ENCODE measurements at regions not wholly inside any gene's neighbourhood (a gene's known extent, or its start where the extent isn't known, plus 50 kb on each side); places are given as distances from the start of the nearest gene placed in this dataset.

- no peak overlapping the region for H3K4me3 ChIP-seq
- H3K9me3 ChIP-seq = no peaks in the 10 kb centered on the region
- no peaks in the 10 kb centered on the region for H3K36me3 ChIP-seq
- H3K27me3 ChIP-seq = no peaks in the 10 kb centered on the region
- H3K4me1 ChIP-seq (ENCODE audit: insufficient read depth) = no peaks in the 10 kb centered on the region
- TF ChIP-seq EP300 (IDR thresholded peaks at IDR 0.05) (no peak), CTCF (IDR thresholded peaks at IDR 0.05) (no peak), POLR2A (IDR thresholded peaks at IDR 0.05) (no peak)
- no peak for DNase-seq
- intact Hi-C loops (cut with DNase I) = no loop called here
- H3K27ac ChIP-seq = no peak overlapping the region
Measured at GRCh38 chr4:67054896-67055295, 490.4 kb downstream of the CENPC start.

GRCh38 chr4:67052814-67053675 lies 492.3 kb downstream of the CENPC start:
- Histone ChIP-seq H3K4me3 (no peak overlapping the region), H3K27ac (no peak overlapping the region), H3K36me3 (no peaks in the 10 kb centered on the region), H3K4me1 (ENCODE audit: insufficient read depth) (no peaks in the 10 kb centered on the region), H3K9me3 (no peaks in the 10 kb centered on the region), H3K27me3 (no peaks in the 10 kb centered on the region)
- TF ChIP-seq POLR2A (IDR thresholded peaks at IDR 0.05) (no peak), EP300 (IDR thresholded peaks at IDR 0.05) (no peak), CTCF (IDR thresholded peaks at IDR 0.05) (no peak)
- no peak for DNase-seq
- intact Hi-C loops (cut with DNase I) = no loop called here
- WGBS, 3 donors = 71 to 75% (median 74%) methylated on average over 10 of the region's 10 CpGs

GRCh38 chr4:67051000-67051789 lies 494.1 kb downstream of the CENPC start:
- no peaks in the 10 kb centered on the region for H3K27me3 ChIP-seq
- H3K36me3 ChIP-seq = no peaks in the 10 kb centered on the region
- TF ChIP-seq EP300 (IDR thresholded peaks at IDR 0.05) = no peak
- TF ChIP-seq CTCF (IDR thresholded peaks at IDR 0.05) = no peak
- TF ChIP-seq POLR2A (IDR thresholded peaks at IDR 0.05) = no peak
- WGBS, 3 donors = 72 to 76% (median 74%) methylated on average over 4 of the region's 4 CpGs
- no peak overlapping the region for H3K4me3 ChIP-seq
- intact Hi-C loops (cut with DNase I) = no loop called here
- H3K9me3 ChIP-seq = no peaks in the 10 kb centered on the region
- no peaks in the 10 kb centered on the region for H3K4me1 ChIP-seq (ENCODE audit: insufficient read depth)
- no peak overlapping the region for H3K27ac ChIP-seq
- DNase-seq = no peak

- no peaks in the 10 kb centered on the region for H3K27me3 ChIP-seq
- intact Hi-C loops (cut with DNase I) = no loop called here
- TF ChIP-seq EP300 (IDR thresholded peaks at IDR 0.05) (no peak), POLR2A (IDR thresholded peaks at IDR 0.05) (no peak), CTCF (IDR thresholded peaks at IDR 0.05) (no peak)
- no peak overlapping the region for H3K4me3 ChIP-seq
- H3K4me1 ChIP-seq (ENCODE audit: insufficient read depth) = no peaks in the 10 kb centered on the region
- DNase-seq = no peak
- H3K9me3 ChIP-seq = no peaks in the 10 kb centered on the region
- no peaks in the 10 kb centered on the region for H3K36me3 ChIP-seq
- no peak overlapping the region for H3K27ac ChIP-seq
- 73 to 78% (median 74%) methylated on average over 2 of the region's 2 CpGs for WGBS, 3 donors
Measured at GRCh38 chr4:67049446-67049845, 495.9 kb downstream of the CENPC start.

Data from ovary (tissue), 7 donors.